ENCODE measurements at regions not wholly inside any gene's neighbourhood (a gene's known extent, or its start where the extent isn't known, plus 50 kb on each side); places are given as distances from the start of the nearest gene placed in this dataset.

DNA sequence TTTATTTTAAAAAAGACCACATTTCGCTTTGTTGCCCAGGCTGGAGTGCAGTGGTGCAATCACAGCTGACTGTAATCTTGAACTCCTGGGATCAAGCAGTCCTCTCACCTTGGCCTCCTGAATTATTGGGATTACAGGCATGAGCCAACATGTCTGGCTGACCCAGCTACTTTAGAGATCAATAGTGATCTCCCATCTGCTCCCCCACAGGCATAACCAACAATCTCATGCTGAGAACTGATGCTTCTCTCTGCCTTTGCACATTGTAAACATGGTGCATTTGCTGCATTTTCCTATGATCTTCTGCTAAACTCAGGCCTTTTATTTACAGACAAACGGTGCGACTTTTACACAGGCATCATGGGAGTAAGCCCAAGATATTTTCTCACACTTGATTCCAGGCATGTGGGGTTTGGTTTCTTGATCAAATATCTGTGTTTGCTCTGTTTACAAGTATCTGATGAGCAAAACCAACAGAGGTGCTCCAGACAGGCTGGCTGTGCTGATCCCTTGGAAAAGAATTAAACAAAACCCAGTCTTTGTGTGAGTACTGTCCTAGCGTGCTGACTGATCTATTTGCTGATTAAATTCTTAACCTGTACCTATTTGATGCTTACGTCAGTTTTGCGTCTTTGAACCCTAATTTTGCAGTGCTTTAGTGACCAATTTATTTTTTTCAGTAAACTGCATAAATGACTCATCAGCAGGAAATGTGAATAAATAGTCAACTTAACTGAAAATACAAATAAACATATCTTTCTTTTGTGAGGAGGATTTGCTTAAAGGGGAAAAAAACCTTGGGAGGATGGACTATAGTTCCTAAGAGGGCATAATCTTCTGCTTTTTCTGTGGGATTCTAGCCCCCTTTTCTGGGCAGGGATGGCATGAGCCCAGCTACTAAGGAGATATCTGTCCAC is 191.7 kb upstream of the NR3C1 start (continued):
- no peak for TF ChIP-seq TCF12 (IDR thresholded peaks at IDR 0.05)
- no peak for TF ChIP-seq TCF12 (CRISPR knock-in tag; IDR thresholded peaks at IDR 0.05)
- TF ChIP-seq FOXO1 (CRISPR knock-in tag; IDR thresholded peaks at IDR 0.05) = no peak; the same call in 1 of the 2 replicates
- no peak for TF ChIP-seq FLYWCH1 (CRISPR knock-in tag; IDR thresholded peaks at IDR 0.05)
- TF ChIP-seq ZSCAN31 (CRISPR knock-in tag; IDR thresholded peaks at IDR 0.05; ENCODE audit: low read depth) = no peak
- TF ChIP-seq HNRNPL (IDR thresholded peaks at IDR 0.05; ENCODE audit: low read depth, low read length) = no peak
- TF ChIP-seq TEAD2 (CRISPR knock-in tag; IDR thresholded peaks at IDR 0.05) = no peak
- TF ChIP-seq ZNF564 (CRISPR knock-in tag; IDR thresholded peaks at IDR 0.05) = no peak
- no peak for TF ChIP-seq ZNF780A (CRISPR knock-in tag; IDR thresholded peaks at IDR 0.05)
- TF ChIP-seq ZNF260 (CRISPR knock-in tag; IDR thresholded peaks at IDR 0.05; ENCODE audit: borderline replicate concordance, low read depth) = no peak
- TF ChIP-seq, protein P1, sequence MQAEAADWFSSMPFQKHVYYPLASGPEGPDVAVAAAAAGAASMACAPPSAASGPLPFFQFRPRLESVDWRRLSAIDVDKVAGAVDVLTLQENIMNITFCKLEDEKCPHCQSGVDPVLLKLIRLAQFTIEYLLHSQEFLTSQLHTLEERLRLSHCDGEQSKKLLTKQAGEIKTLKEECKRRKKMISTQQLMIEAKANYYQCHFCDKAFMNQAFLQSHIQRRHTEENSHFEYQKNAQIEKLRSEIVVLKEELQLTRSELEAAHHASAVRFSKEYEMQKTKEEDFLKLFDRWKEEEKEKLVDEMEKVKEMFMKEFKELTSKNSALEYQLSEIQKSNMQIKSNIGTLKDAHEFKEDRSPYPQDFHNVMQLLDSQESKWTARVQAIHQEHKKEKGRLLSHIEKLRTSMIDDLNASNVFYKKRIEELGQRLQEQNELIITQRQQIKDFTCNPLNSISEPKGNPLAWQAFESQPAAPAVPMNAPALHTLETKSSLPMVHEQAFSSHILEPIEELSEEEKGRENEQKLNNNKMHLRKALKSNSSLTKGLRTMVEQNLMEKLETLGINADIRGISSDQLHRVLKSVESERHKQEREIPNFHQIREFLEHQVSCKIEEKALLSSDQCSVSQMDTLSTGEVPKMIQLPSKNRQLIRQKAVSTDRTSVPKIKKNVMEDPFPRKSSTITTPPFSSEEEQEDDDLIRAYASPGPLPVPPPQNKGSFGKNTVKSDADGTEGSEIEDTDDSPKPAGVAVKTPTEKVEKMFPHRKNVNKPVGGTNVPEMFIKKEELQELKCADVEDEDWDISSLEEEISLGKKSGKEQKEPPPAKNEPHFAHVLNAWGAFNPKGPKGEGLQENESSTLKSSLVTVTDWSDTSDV (CRISPR knock-in tag; IDR thresholded peaks at IDR 0.05) = no peak
- TF ChIP-seq MLLT10 (CRISPR knock-in tag; IDR thresholded peaks at IDR 0.05) = no peak
- TF ChIP-seq, protein P2, sequence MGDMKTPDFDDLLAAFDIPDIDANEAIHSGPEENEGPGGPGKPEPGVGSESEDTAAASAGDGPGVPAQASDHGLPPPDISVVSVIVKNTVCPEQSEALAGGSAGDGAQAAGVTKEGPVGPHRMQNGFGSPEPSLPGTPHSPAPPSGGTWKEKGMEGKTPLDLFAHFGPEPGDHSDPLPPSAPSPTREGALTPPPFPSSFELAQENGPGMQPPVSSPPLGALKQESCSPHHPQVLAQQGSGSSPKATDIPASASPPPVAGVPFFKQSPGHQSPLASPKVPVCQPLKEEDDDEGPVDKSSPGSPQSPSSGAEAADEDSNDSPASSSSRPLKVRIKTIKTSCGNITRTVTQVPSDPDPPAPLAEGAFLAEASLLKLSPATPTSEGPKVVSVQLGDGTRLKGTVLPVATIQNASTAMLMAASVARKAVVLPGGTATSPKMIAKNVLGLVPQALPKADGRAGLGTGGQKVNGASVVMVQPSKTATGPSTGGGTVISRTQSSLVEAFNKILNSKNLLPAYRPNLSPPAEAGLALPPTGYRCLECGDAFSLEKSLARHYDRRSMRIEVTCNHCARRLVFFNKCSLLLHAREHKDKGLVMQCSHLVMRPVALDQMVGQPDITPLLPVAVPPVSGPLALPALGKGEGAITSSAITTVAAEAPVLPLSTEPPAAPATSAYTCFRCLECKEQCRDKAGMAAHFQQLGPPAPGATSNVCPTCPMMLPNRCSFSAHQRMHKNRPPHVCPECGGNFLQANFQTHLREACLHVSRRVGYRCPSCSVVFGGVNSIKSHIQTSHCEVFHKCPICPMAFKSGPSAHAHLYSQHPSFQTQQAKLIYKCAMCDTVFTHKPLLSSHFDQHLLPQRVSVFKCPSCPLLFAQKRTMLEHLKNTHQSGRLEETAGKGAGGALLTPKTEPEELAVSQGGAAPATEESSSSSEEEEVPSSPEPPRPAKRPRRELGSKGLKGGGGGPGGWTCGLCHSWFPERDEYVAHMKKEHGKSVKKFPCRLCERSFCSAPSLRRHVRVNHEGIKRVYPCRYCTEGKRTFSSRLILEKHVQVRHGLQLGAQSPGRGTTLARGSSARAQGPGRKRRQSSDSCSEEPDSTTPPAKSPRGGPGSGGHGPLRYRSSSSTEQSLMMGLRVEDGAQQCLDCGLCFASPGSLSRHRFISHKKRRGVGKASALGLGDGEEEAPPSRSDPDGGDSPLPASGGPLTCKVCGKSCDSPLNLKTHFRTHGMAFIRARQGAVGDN (CRISPR knock-in tag; IDR thresholded peaks at IDR 0.05) = no peak
- TF ChIP-seq, protein P3, sequence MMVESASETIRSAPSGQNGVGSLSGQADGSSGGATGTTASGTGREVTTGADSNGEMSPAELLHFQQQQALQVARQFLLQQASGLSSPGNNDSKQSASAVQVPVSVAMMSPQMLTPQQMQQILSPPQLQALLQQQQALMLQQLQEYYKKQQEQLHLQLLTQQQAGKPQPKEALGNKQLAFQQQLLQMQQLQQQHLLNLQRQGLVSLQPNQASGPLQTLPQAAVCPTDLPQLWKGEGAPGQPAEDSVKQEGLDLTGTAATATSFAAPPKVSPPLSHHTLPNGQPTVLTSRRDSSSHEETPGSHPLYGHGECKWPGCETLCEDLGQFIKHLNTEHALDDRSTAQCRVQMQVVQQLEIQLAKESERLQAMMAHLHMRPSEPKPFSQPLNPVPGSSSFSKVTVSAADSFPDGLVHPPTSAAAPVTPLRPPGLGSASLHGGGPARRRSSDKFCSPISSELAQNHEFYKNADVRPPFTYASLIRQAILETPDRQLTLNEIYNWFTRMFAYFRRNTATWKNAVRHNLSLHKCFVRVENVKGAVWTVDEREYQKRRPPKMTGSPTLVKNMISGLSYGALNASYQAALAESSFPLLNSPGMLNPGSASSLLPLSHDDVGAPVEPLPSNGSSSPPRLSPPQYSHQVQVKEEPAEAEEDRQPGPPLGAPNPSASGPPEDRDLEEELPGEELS (CRISPR knock-in tag; IDR thresholded peaks at IDR 0.05) = peak; percentile 87
- no peak for TF ChIP-seq SRF (IDR thresholded peaks at IDR 0.05; ENCODE audit: low read depth, low read length)
- TF ChIP-seq ZFX (CRISPR knock-in tag; IDR thresholded peaks at IDR 0.05; ENCODE audit: low read depth) = peak; percentile 50; the same call in 1 of the 2 replicates
- no peak for TF ChIP-seq ZNF883 (CRISPR knock-in tag; IDR thresholded peaks at IDR 0.05; ENCODE audit: not compliant biosample characterization)
- no peak for TF ChIP-seq ZFYVE20 (CRISPR knock-in tag; IDR thresholded peaks at IDR 0.05; ENCODE audit: borderline replicate concordance, low read depth)
- TF ChIP-seq EP300 (IDR thresholded peaks at IDR 0.05; ENCODE audit: low read depth in 2 of 2, low read length in 2 of 2) = peak; percentile 69 to 82; a peak in 3 of 4 replicates
- TF ChIP-seq EP300 (CRISPR knock-in tag; IDR thresholded peaks at IDR 0.05; ENCODE audit: borderline replicate concordance) = peak; percentile 58; the same call in 1 of the 2 replicates
- TF ChIP-seq MTA3 (CRISPR knock-in tag; IDR thresholded peaks at IDR 0.05) = no peak
- TF ChIP-seq KLF9 (CRISPR knock-in tag; IDR thresholded peaks at IDR 0.05; ENCODE audit: low read depth) = no peak

All from HepG2 (cell line).